ENCODE measurements at regions not wholly inside any gene's neighbourhood (a gene's known extent, or its start where the extent isn't known, plus 50 kb on each side); places are given as distances from the start of the nearest gene placed in this dataset.

DNA sequence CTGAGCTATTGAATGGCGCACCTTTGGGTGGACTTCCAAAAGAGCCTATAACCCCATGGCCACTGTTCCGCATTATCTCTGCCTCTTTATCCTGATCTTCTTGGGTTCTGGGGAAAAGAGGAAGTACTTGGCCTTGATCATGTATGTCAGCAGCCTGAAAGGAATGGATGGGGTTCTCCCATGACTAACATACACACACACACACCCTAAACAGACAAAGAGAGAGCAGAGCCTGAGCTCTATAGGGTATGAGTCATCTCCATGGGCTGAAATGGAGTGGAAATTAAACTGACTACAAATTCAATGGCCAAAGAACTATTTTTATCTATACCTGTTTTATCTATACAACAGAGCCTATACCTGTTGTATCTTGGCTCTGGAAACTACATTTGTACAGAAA is 141.5 kb upstream of the MTMR8 start:
- Histone ChIP-seq H3K4me1 (ENCODE audit: control insufficient read depth in 1 of 2, insufficient read depth in 2 of 2, low read depth in 1 of 2, low read length in 1 of 2) (no peaks in the 10 kb centered on the region), H2AFZ (ENCODE audit: low read depth) (no peak overlapping the region), H3K27me3 (ENCODE audit: insufficient read depth) (no peaks in the 10 kb centered on the region), H3K9me2 (no peaks in the 10 kb centered on the region), H3K79me2 (ENCODE audit: insufficient read depth) (no peaks in the 10 kb centered on the region), H3K27ac (ENCODE audit: low read depth in 2 of 2, low read length in 1 of 2) (no peak overlapping the region), H4K20me1 (ENCODE audit: insufficient read depth) (no peaks in the 10 kb centered on the region), H3K4me2 (no peak overlapping the region), H3K4me3 (ENCODE audit: low read depth in 2 of 2, low read length in 1 of 2) (no peak overlapping the region), H3F3A (replicated peaks; ENCODE audit: insufficient read depth) (no peaks in the 10 kb centered on the region), H3K9ac (no peak overlapping the region), H3K9me3 (no peaks in the 10 kb centered on the region), H3K36me3 (replicated peaks in 1 of 2; ENCODE audit: control insufficient read depth in 1 of 2, insufficient read depth in 2 of 2, low read length in 1 of 2) (no peaks in the 10 kb centered on the region)
- CTCF ChIA-PET, result no interaction called here
- TF ChIP-seq USF2 (IDR thresholded peaks at IDR 0.05; ENCODE audit: borderline replicate concordance, low read depth, low read length) (no peak), FOSL2 (IDR thresholded peaks at IDR 0.05; ENCODE audit: borderline replicate concordance, low read depth) (no peak), MEF2A (IDR thresholded peaks at IDR 0.05; ENCODE audit: borderline replicate concordance, low read depth) (no peak), RXRA (IDR thresholded peaks at IDR 0.05; ENCODE audit: borderline replicate concordance, low read depth) (no peak), TCF12 (IDR thresholded peaks at IDR 0.05) (no peak), RCOR1 (IDR thresholded peaks at IDR 0.05; ENCODE audit: low read length) (no peak), ELF1 (IDR thresholded peaks at IDR 0.05) (no peak), RFX5 (IDR thresholded peaks at IDR 0.05; ENCODE audit: low read length) (no peak)
- POLR2A ChIA-PET, result no interaction called here
- WGBS (ENCODE audit: low lambda C conversion rate), result 10% methylated on average over 2 of the region's 2 CpGs
- DNase-seq, result no peak
